ENCODE measurements at regions not wholly inside any gene's neighbourhood (a gene's known extent, or its start where the extent isn't known, plus 50 kb on each side); places are given as distances from the start of the nearest gene placed in this dataset.

DNA sequence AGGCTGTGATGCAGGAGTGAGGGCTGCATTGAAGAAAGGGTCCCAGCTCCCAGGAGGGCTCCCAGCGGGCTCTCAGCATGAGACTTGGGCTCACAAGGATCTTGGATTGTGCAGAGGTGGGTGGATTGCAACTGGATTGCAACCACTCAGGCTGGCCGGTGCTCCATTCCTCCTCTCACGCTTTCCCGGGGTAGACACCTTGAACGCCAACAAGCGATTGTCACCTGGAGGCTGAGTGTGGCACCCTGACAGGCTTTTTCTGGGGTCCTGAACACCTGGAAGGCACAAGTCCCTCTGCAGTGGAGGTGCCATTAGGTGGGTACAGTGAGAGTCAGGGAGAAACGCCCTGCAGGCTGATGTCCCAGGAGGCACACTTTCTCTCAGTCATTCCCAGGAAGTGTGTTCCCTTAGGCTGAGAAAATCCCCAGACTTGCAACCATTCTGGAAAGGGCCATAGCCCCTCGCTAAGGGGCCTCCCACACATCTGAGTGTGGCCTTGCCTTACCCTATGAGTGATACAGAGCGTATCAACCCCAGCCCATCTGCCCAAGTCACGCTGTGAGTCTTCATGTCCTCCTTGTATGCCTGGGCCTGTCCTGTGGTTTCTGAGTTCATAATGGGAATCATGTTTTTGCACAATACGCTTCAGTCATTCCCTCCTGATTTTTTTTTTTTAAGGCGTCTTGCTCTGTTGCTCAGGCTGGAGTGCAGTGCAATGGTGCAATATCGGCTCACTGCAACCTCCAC lies 488.1 kb downstream of the IRX1 start:
- Histone ChIP-seq H3K4me1 (no peaks in the 10 kb centered on the region), H3K4me3 (no peak overlapping the region), H3K27ac (no peak overlapping the region), H3K9me3 (peaks cover 5% of the 10 kb centered on the region; the same call in 1 of the 3 replicates), H3K4me2 (no peak overlapping the region)
- WGBS (ENCODE audit: missing lambda C conversion rate): 21% methylated on average over 13 of the region's 13 CpGs
- ATAC-seq: no peak
- DNase-seq (ENCODE audit: low read depth in 1 of 2, low spot score in 1 of 2): no peak
- no peak for TF ChIP-seq RAD21 (conservative IDR thresholded peaks at IDR 0.05 in 1 of 2, IDR thresholded peaks at IDR 0.05 in 1 of 2)
- no peak for TF ChIP-seq RNF2 (IDR thresholded peaks at IDR 0.05; ENCODE audit: borderline replicate concordance, low read depth)
- no peak for TF ChIP-seq RCOR1 (IDR thresholded peaks at IDR 0.05; ENCODE audit: low read depth, low read length)
- TF ChIP-seq, protein P1, sequence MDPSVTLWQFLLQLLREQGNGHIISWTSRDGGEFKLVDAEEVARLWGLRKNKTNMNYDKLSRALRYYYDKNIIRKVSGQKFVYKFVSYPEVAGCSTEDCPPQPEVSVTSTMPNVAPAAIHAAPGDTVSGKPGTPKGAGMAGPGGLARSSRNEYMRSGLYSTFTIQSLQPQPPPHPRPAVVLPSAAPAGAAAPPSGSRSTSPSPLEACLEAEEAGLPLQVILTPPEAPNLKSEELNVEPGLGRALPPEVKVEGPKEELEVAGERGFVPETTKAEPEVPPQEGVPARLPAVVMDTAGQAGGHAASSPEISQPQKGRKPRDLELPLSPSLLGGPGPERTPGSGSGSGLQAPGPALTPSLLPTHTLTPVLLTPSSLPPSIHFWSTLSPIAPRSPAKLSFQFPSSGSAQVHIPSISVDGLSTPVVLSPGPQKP (IDR thresholded peaks at IDR 0.05; ENCODE audit: low read depth, low read length): no peak
- TF ChIP-seq KDM1A (IDR thresholded peaks at IDR 0.05; ENCODE audit: low read depth): no peak
- TF ChIP-seq POLR2AphosphoS2 (conservative IDR thresholded peaks at IDR 0.05; ENCODE audit: low read length): no peak
- no peak for TF ChIP-seq ZSCAN20 (CRISPR knock-in tag; IDR thresholded peaks at IDR 0.05)
- no peak for TF ChIP-seq PBX3 (IDR thresholded peaks at IDR 0.05)
- TF ChIP-seq POLR2A (IDR thresholded peaks at IDR 0.05; ENCODE audit: low read length): no peak
- no peak for TF ChIP-seq HOXB5 (CRISPR knock-in tag; IDR thresholded peaks at IDR 0.05)
- TF ChIP-seq FOSB (CRISPR knock-in tag; IDR thresholded peaks at IDR 0.05): no peak
- TF ChIP-seq BCL3 (IDR thresholded peaks at IDR 0.05): no peak
- no peak for TF ChIP-seq RARB (CRISPR knock-in tag; IDR thresholded peaks at IDR 0.05)
- no peak for TF ChIP-seq HOXA7 (CRISPR knock-in tag; IDR thresholded peaks at IDR 0.05)
- TF ChIP-seq, protein P2, sequence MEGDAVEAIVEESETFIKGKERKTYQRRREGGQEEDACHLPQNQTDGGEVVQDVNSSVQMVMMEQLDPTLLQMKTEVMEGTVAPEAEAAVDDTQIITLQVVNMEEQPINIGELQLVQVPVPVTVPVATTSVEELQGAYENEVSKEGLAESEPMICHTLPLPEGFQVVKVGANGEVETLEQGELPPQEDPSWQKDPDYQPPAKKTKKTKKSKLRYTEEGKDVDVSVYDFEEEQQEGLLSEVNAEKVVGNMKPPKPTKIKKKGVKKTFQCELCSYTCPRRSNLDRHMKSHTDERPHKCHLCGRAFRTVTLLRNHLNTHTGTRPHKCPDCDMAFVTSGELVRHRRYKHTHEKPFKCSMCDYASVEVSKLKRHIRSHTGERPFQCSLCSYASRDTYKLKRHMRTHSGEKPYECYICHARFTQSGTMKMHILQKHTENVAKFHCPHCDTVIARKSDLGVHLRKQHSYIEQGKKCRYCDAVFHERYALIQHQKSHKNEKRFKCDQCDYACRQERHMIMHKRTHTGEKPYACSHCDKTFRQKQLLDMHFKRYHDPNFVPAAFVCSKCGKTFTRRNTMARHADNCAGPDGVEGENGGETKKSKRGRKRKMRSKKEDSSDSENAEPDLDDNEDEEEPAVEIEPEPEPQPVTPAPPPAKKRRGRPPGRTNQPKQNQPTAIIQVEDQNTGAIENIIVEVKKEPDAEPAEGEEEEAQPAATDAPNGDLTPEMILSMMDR (IDR thresholded peaks at IDR 0.05): no peak
- no peak for TF ChIP-seq TFCP2L1 (CRISPR knock-in tag; IDR thresholded peaks at IDR 0.05)
- no peak for TF ChIP-seq JUN (IDR thresholded peaks at IDR 0.05)
- no peak for TF ChIP-seq FOXS1 (CRISPR knock-in tag; IDR thresholded peaks at IDR 0.05)
- no peak for FAIRE-seq
- ChIA-PET CTCF (no interaction called here), POLR2A (no interaction called here)

- Histone ChIP-seq H3K4me2 (no peak overlapping the region), H3K4me3 (no peak overlapping the region), H3K9me3 (no peaks in the 10 kb centered on the region), H3K27ac (no peak overlapping the region), H3K4me1 (no peaks in the 10 kb centered on the region)
- 8% methylated on average over 4 of the region's 4 CpGs for WGBS (ENCODE audit: missing lambda C conversion rate)
- CTCF ChIA-PET: no interaction called here
- ATAC-seq (no peak), DNase-seq (ENCODE audit: low read depth in 1 of 2, low spot score in 1 of 2) (no peak), FAIRE-seq (no peak)
- POLR2A ChIA-PET: no interaction called here
- no peak for TF ChIP-seq CEBPB (IDR thresholded peaks at IDR 0.05)
- TF ChIP-seq HEYL (CRISPR knock-in tag; IDR thresholded peaks at IDR 0.05): no peak
- TF ChIP-seq HES2 (IDR thresholded peaks at IDR 0.05): no peak
- TF ChIP-seq, protein P3, sequence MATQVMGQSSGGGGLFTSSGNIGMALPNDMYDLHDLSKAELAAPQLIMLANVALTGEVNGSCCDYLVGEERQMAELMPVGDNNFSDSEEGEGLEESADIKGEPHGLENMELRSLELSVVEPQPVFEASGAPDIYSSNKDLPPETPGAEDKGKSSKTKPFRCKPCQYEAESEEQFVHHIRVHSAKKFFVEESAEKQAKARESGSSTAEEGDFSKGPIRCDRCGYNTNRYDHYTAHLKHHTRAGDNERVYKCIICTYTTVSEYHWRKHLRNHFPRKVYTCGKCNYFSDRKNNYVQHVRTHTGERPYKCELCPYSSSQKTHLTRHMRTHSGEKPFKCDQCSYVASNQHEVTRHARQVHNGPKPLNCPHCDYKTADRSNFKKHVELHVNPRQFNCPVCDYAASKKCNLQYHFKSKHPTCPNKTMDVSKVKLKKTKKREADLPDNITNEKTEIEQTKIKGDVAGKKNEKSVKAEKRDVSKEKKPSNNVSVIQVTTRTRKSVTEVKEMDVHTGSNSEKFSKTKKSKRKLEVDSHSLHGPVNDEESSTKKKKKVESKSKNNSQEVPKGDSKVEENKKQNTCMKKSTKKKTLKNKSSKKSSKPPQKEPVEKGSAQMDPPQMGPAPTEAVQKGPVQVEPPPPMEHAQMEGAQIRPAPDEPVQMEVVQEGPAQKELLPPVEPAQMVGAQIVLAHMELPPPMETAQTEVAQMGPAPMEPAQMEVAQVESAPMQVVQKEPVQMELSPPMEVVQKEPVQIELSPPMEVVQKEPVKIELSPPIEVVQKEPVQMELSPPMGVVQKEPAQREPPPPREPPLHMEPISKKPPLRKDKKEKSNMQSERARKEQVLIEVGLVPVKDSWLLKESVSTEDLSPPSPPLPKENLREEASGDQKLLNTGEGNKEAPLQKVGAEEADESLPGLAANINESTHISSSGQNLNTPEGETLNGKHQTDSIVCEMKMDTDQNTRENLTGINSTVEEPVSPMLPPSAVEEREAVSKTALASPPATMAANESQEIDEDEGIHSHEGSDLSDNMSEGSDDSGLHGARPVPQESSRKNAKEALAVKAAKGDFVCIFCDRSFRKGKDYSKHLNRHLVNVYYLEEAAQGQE (IDR thresholded peaks at IDR 0.05): no peak
- no peak for TF ChIP-seq ESRRA (IDR thresholded peaks at IDR 0.05; ENCODE audit: borderline replicate concordance, low read length)
- no peak for TF ChIP-seq SMC3 (IDR thresholded peaks at IDR 0.05)
- no peak for TF ChIP-seq EHMT2 (IDR thresholded peaks at IDR 0.05; ENCODE audit: low read depth)
- TF ChIP-seq CBX8 (IDR thresholded peaks at IDR 0.05): no peak
- TF ChIP-seq, protein P1 (IDR thresholded peaks at IDR 0.05; ENCODE audit: low read depth, low read length): no peak
- no peak for TF ChIP-seq MYC (IDR thresholded peaks at IDR 0.05; ENCODE audit: borderline replicate concordance, low read length)
- no peak for TF ChIP-seq BHLHE40 (IDR thresholded peaks at IDR 0.05; ENCODE audit: low read depth, low read length)
- no peak for TF ChIP-seq RCOR1 (IDR thresholded peaks at IDR 0.05; ENCODE audit: low read depth, low read length)
- no peak for TF ChIP-seq ZSCAN20 (CRISPR knock-in tag; IDR thresholded peaks at IDR 0.05)
- no peak for TF ChIP-seq JUN (IDR thresholded peaks at IDR 0.05)
Observed at GRCh38 chr5:4086081-4086480, 490.4 kb downstream of the IRX1 start.
